Colonic mucosa (tissue), 4 donors: ENCODE measurements at regions not wholly inside any gene's neighbourhood (a gene's known extent, or its start where the extent isn't known, plus 50 kb on each side); places are given as distances from the start of the nearest gene placed in this dataset.

Experiments used
- DNase-seq: peaks from one replicate; pipeline ENCODE4 v3.0.0-alpha.2; 2020
- H3K27ac ChIP-seq: fragments of 200-600 bp; one replicate; pipeline ENCODE4 v1.8.0; 2021
- H3K27me3 ChIP-seq: fragments of 200-600 bp; one replicate; pipeline ENCODE4 v1.8.0; 2021
- H3K36me3 ChIP-seq: fragments of 200-600 bp; one replicate; pipeline ENCODE4 v1.8.0; 2021
- H3K4me1 ChIP-seq: fragments of 200-600 bp; one replicate; pipeline ENCODE4 v1.8.0; 2021; ENCODE audit warnings: mild to moderate bottlenecking
- H3K4me3 ChIP-seq: fragments of 200-600 bp; one replicate; pipeline ENCODE4 v1.8.0; 2021
- H3K9ac ChIP-seq, 2 donors: one replicate each; pipeline ENCODE4 v1.7.0; 2013; ENCODE audit warnings: control low read depth in 2 of 2, low read depth in 2 of 2, low read length in 2 of 2
- H3K9me3 ChIP-seq: fragments of 200-600 bp; one replicate; pipeline ENCODE4 v1.8.0; 2021
- CTCF ChIP-seq: fragments of 200-600 bp; IDR thresholded peaks from one replicate; pipeline ENCODE4 v1.8.0; 2022; ENCODE audit warnings: antibody characterized with exemption, mild to moderate bottlenecking
- intact Hi-C: fragments of 100-400 bp; cut with DNase I; formaldehyde crosslinking; loops from one replicate; pipeline ENCODE4 v1.14.1; 2022
- donor health status: healthy.
- donor health status: DM: no; HTN: no; CAD: no.
- donor health status: DM: no; HTN: no; CAD: no.

- Histone ChIP-seq H3K27ac (no peak overlapping the region), H3K36me3 (no peaks in the 10 kb centered on the region), H3K27me3 (no peaks in the 10 kb centered on the region), H3K4me1 (no peaks in the 10 kb centered on the region), H3K4me3 (no peak overlapping the region), H3K9ac (no peak overlapping the region), H3K9me3 (no peaks in the 10 kb centered on the region)
- no peak for DNase-seq
- intact Hi-C loops = no loop called here
- TF ChIP-seq CTCF = no peak
These were observed 119.9 kb upstream of the EFNA5 start for GRCh38 chr5:107790671-107791070.

- Histone ChIP-seq H3K36me3 (no peaks in the 10 kb centered on the region), H3K27ac (no peak overlapping the region), H3K27me3 (no peaks in the 10 kb centered on the region), H3K4me3 (no peak overlapping the region), H3K4me1 (no peaks in the 10 kb centered on the region), H3K9me3 (no peaks in the 10 kb centered on the region), H3K9ac (no peak overlapping the region)
- TF ChIP-seq CTCF = no peak
- DNase-seq = no peak
- intact Hi-C loops = no loop called here
These were observed 115.7 kb upstream of the EFNA5 start for GRCh38 chr5:107786424-107786823.

- Histone ChIP-seq H3K9me3 (no peaks in the 10 kb centered on the region), H3K27me3 (no peaks in the 10 kb centered on the region), H3K4me1 (no peaks in the 10 kb centered on the region), H3K9ac (no peak overlapping the region), H3K4me3 (no peak overlapping the region), H3K36me3 (no peaks in the 10 kb centered on the region), H3K27ac (no peak overlapping the region)
- TF ChIP-seq CTCF = no peak
- intact Hi-C loops = no loop called here
- DNase-seq = no peak
These were observed 112.8 kb upstream of the EFNA5 start for GRCh38 chr5:107783551-107783950.

- Histone ChIP-seq H3K4me1 (no peaks in the 10 kb centered on the region), H3K4me3 (no peak overlapping the region), H3K9me3 (no peaks in the 10 kb centered on the region), H3K27me3 (no peaks in the 10 kb centered on the region), H3K36me3 (no peaks in the 10 kb centered on the region), H3K9ac (no peak overlapping the region), H3K27ac (no peak overlapping the region)
- intact Hi-C loops = no loop called here
- DNase-seq = no peak
- no peak for TF ChIP-seq CTCF
These were observed 111.9 kb upstream of the EFNA5 start for GRCh38 chr5:107782561-107783169.

- H3K9me3 ChIP-seq = no peaks in the 10 kb centered on the region
- peak overlapping the region; percentile 57 for H3K27ac ChIP-seq
- no peak overlapping the region for H3K4me3 ChIP-seq
- H3K9ac ChIP-seq = no peak overlapping the region
- peak; percentile 52 for DNase-seq
- intact Hi-C loops = no loop called here
- no peaks in the 10 kb centered on the region for H3K4me1 ChIP-seq
- no peaks in the 10 kb centered on the region for H3K27me3 ChIP-seq
- TF ChIP-seq CTCF = no peak
- no peaks in the 10 kb centered on the region for H3K36me3 ChIP-seq
These were observed 110.7 kb upstream of the EFNA5 start for GRCh38 chr5:107781451-107781850.
